GM18498 (cell line): ENCODE measurements at regions not wholly inside any gene's neighbourhood (a gene's known extent, or its start where the extent isn't known, plus 50 kb on each side); places are given as distances from the start of the nearest gene placed in this dataset.
A peak's percentile ranks its signal among the peaks of the same experiment; 100 is the strongest.
"Not testable (repeated sequence)": the region's sequence is repeated elsewhere in the genome, so short reads cannot be mapped to it uniquely, and the experiment has no call there.

Experiments used
- ATAC-seq: cut with Tn5 transposase; IDR thresholded peaks from one replicate; pipeline ENCODE4 v1.9.1; 2021; ENCODE audit warnings: mild to moderate bottlenecking, moderate library complexity; ENCODE audit not compliant: unreplicated experiment

- ATAC-seq = no peak
Observed at GRCh38 chr7:17396692-17397091, 98.2 kb downstream of the AHR start.

DNA sequence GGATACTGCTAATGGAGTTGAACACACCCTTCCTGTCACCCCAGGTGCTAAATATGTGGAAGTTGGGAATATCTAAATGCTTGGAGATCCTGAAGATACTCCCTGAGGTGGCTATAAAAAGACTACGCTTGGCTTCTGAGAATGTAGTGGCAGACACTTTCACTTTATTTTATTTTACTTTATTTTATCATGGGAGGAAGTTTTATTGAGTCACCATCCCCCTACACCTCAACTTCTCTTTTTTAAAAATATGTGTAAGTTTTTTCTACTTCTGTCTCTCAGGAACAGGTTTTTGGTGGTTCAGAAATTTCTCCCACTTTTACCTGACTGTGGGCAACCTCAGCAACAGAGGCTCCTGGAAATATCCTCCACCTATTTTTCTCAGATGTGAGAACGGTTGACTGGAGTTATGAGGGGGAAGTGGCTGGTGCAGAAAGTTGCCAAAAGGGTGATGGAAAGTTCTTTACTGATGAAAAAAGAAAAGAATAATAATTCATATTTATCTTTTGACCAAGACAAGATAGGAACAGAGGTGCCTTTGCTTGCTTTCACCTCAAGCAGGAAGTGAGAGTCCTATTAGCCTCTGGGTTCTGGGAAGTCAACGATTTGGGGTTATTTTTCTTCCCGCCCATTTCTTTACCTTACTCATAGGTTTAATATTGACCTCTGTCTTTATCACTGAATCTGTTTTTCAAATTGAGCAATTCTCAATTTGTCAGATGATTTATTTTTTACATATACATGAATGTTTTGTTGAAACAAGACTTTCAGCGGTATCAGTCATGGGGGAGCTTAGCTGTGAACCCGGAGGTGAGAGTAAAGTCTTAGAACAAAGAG, 103.6 kb downstream of the AHR start:
- peak; percentile 69 for ATAC-seq

- ATAC-seq = peak; percentile 79
Observed at GRCh38 chr7:17402628-17403278, 104.3 kb downstream of the AHR start.

DNA sequence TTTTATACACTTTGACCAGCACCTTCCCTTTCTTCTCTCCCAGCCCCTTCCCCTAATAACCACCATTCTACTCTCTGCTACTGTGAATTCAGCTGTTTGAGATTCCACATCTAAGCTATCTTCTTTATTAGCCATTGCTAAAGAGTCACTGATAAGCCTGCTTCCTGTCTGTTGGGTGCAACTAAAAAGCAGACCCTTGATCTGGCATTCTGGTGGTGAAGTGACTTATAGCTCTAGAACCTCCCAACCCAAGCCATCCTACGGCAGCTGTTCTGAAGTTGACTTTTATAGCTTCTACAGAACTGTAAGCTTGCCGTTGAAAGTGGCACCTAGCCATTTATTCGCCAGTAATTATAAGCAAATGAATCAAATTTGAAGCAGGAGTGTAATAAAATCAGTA, 105.6 kb downstream of the AHR start:
- no peak for ATAC-seq

DNA sequence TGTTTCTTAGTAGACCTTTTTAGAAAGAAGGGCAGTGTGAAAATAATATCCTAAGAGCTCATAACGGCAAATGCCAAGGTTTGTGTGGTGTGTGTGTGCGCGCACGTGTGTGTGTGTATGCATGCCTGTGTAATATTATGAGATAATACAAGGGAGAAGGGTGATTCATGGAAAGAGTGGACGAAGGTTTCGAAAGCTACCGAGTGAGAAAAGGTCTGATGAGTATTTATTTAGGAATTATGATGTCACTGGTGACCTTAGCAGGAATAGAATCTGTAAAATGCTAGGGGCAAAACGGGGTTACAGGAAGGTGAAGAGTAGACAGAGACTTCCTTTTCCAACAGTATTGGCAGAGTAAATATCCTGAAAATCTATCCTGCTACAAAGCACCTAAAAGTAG, 107.3 kb downstream of the AHR start:
- no peak for ATAC-seq

DNA sequence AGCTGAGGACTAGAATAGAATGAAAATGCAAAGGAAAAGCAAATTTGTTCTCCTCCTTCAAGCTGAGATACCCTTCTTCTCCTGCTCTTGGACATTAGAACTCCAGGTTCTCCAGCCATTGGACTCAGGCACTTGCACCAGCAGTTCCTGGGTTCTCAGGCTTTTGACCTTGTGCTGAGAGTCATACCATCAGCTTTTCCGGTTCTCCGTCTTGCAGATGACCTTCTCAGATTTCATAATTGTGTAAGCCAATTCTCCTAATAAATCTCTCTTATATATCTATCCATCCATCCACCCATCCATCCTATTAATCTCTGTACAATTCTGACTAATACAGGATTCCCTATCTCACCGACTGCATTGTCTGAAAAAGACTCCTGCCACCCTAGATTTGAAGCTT, 108.3 kb downstream of the AHR start:
- ATAC-seq = no peak

- no peak for ATAC-seq
Observed at GRCh38 chr7:17407229-17407628, 108.8 kb downstream of the AHR start.

DNA sequence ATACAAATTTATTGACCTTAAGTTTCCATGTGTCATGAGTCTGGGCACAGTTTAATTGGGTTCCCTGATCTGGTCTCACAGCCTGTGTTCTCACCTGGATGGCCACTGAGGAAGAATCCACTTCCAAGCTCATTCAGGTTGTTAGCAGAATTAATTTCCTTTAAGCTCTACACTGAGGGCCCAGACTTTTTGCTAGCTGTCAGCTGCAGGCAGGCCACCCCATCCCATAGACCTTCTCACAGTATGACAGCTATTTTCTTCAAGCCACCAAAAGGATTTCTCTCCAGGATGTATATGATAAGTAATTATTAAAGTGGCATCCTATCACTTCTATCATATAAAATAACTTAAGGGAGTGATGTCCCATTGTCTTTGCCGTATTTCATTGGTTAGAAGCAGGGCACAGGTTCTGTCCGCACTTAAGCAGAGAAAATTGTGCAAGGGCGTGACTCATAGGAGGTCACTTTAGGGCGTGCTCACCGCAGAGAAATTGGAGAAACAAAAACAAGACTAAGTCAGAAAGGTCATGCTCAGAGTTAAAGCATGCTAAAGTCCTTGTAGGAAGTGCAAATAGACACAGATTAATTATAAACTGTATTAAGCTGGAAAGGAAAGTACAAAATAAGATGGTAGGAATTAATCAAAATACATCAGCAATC, 109.9 kb downstream of the AHR start:
- ATAC-seq = no peak

DNA sequence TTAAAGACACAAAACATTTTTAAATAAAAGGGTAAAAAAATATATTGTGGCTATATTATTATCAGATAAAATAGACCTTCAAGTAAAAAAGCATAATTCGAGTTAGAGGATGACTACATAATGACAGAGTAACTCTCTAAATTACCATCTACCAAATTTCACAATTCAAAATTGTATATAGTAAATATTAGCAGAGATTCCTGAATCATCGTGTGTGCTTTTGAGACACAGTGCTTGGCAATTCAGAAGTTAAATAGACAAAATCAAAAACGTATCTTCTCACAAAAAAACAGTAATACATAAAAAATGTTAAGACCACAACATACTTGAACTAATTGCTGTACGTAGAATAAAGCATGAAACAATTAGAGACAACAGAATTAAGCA, 110.4 kb downstream of the AHR start:
- ATAC-seq = no peak

DNA sequence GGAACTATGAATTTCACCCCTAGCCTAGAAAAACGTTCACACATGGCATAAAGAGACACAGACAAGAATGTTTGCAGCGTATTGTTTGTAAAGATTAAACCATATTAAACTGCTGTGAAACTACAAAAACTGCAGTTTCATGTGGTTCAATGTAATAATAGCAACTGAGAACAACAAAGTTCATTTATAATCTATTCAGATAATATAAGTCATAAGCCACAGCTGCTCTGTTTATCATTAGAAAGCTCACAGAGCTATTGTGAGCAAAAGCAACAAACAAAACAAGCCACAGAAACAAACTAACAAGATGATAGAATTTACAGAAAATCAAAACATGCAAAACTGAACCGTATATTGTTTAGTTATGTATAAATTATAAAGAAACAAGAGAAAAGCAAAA, 113.5 kb downstream of the AHR start:
- ATAC-seq = peak; percentile 88

- ATAC-seq = no peak
Observed at GRCh38 chr7:17412883-17413282, 114.4 kb downstream of the AHR start.

GRCh38 chr7:17415955-17416354, 117.5 kb downstream of the AHR start:
- no peak for ATAC-seq

DNA sequence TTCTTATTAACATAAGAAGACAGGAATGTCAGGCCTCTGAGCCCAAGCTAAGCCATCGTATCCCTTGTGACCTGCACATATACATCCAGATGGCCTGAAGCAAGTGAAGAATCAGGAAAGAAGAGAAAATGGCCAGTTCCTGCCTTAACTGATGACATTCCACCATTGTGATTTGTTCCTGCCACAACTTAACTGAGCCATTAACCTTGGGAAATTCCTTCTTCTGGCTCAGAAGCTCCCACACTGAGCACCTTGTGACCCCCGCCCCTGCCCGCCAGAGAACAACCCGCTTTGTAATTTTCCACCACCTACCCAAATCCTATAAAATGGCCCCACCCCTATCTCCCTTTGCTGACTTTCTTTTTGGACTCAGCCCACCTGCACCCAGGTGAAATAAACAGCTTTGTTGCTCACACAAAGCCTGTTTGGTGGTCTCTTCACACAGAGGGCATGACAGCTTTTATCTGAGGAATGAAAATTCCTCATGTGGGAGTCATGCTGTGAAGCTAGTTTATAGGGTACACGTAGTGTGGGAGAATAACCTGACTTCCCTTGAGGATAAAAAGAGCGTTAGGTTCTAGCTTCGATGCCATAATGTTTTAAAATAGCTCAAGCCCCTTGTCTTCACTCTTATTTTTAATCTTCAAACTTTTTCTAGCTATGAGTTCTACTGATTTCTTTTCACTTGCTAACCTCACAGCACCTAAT, 122.0 kb downstream of the AHR start:
- ATAC-seq = not testable (repeated sequence)

GRCh38 chr7:17421941-17422340, 123.5 kb downstream of the AHR start:
- ATAC-seq = no peak

GRCh38 chr7:17422966-17423365, 124.5 kb downstream of the AHR start:
- no peak for ATAC-seq

DNA sequence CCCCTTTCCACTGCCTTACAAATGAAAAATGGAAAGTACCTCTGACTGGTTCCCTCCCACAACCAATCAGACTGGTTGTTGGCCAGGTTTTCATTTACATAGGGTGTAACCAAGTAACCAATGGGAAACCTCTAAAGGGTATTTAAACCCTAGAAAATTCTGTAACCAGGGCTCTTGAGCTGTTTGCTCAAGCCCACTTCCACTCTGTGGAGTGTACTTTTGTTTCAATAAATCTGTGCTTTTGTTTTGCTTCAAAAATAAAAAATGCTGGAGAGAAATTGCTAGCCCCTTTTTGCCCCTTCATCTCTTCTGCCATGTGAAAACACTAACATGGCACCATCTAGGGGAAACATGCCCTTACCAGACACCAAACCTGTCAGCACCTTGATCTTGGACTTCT, 129.5 kb downstream of the AHR start:
- no peak for ATAC-seq

- ATAC-seq = no peak
Observed at GRCh38 chr7:17429579-17429978, 131.1 kb downstream of the AHR start.

DNA sequence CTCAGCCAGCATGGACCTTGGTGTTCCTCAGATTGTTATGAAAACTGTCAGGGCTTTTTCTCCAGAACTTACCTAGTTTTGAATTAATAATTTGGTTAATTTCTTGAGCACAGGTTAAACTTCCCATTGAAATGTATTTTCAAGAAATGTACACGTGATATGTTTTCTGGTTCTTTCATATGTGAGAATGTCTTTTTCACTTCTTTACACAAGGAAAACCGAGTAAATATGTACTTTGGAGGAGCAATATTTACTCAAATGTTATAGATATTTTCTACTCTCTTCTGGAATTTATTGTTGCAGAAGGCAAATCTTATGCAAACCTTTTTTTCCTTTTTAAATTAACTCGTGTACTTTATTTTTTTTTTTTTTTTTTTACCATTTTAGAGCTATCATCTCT, 134.3 kb downstream of the AHR start:
- ATAC-seq = no peak

- ATAC-seq = no peak
Observed at GRCh38 chr7:17434191-17434590, 135.7 kb downstream of the AHR start.

- no peak for ATAC-seq
Observed at GRCh38 chr7:17434841-17435692, 136.6 kb downstream of the AHR start.
